Liver (tissue), 8 donors: ENCODE measurements at regions not wholly inside any gene's neighbourhood (a gene's known extent, or its start where the extent isn't known, plus 50 kb on each side); places are given as distances from the start of the nearest gene placed in this dataset.

Experiments used
- DNase-seq: peaks from one replicate; pipeline ENCODE4 v3.0.0-alpha.2; 2017; ENCODE audit warnings: low spot score
- H3K27ac ChIP-seq, 2 donors: one replicate each; pipeline ENCODE4 v1.7.0; 2013; ENCODE audit warnings: inconsistent platforms in 2 of 2, low read length in 2 of 2, control low read depth in 1 of 2, low read depth in 1 of 2, mild to moderate bottlenecking in 1 of 2
- H3K27me3 ChIP-seq, 4 donors: one replicate each; pipeline versions ENCODE4 v1.6.1 to v1.7.0; 2013; ENCODE audit warnings: low read length in 3 of 4, inconsistent platforms in 1 of 4, mild to moderate bottlenecking in 1 of 4, moderate library complexity in 1 of 4; ENCODE audit not compliant: control insufficient read depth in 4 of 4, insufficient read depth in 4 of 4
- H3K36me3 ChIP-seq, 4 donors: one replicate each; pipeline versions ENCODE4 v1.6.1 to v1.7.0; 2013; ENCODE audit warnings: low read length in 3 of 4, mild to moderate bottlenecking in 3 of 4, low read depth in 1 of 4, moderate library complexity in 1 of 4; ENCODE audit not compliant: control insufficient read depth in 4 of 4, insufficient read depth in 3 of 4
- H3K4me1 ChIP-seq, 4 donors: one replicate each; pipeline versions ENCODE4 v1.6.1 to v1.7.0; 2013; ENCODE audit warnings: low read length in 3 of 4, mild to moderate bottlenecking in 3 of 4, moderate library complexity in 1 of 4; ENCODE audit not compliant: control insufficient read depth in 4 of 4, insufficient read depth in 4 of 4
- H3K4me3 ChIP-seq, 3 donors: one replicate each; pipeline versions ENCODE4 v1.6.1 to v1.7.0; 2013; ENCODE audit warnings: low read length in 3 of 3, control low read depth in 1 of 3, low read depth in 1 of 3, mild to moderate bottlenecking in 1 of 3
- H3K9ac ChIP-seq, 2 donors: one replicate each; pipeline ENCODE4 v1.7.0; 2013; ENCODE audit warnings: low read length in 2 of 2, mild to moderate bottlenecking in 2 of 2, moderate library complexity in 2 of 2, control low read depth in 1 of 2, low read depth in 1 of 2
- H3K9me3 ChIP-seq, 4 donors: one replicate each; pipeline versions ENCODE4 v1.6.1 to v1.7.0; 2013; ENCODE audit warnings: low read length in 3 of 4; ENCODE audit not compliant: control insufficient read depth in 4 of 4
- ATF3 ChIP-seq: IDR thresholded peaks from 2 replicates; pipeline ENCODE4 v1.6.1; 2016; ENCODE audit warnings: antibody characterized with exemption
- EGR1 ChIP-seq, 2 donors: IDR thresholded peaks; 2 replicates each; pipeline ENCODE4 v1.6.1; 2016 to 2018; ENCODE audit warnings: antibody characterized with exemption in 2 of 2, low read depth in 2 of 2
- FOXA1 ChIP-seq: IDR thresholded peaks from 2 replicates; pipeline ENCODE4 v1.6.1; 2016; ENCODE audit warnings: antibody characterized with exemption
- FOXA2 ChIP-seq: IDR thresholded peaks from 2 replicates; pipeline ENCODE4 v1.6.1; 2016; ENCODE audit warnings: antibody characterized with exemption
- GABPA ChIP-seq, 2 donors: IDR thresholded peaks in 1 of 2; conservative IDR thresholded peaks in 1 of 2; 2 replicates each; pipeline ENCODE4 v1.6.1; 2016; ENCODE audit warnings: antibody characterized with exemption in 2 of 2, mild to moderate bottlenecking in 1 of 2, moderate library complexity in 1 of 2
- HNF4A ChIP-seq, 2 donors: conservative IDR thresholded peaks; 2 replicates each; pipeline ENCODE4 v1.6.1; 2016; ENCODE audit warnings: antibody characterized with exemption in 2 of 2, mild to moderate bottlenecking in 2 of 2
- HNF4G ChIP-seq: IDR thresholded peaks from 2 replicates; pipeline ENCODE4 v1.6.1; 2016; ENCODE audit warnings: antibody characterized with exemption
- JUND ChIP-seq, 2 donors: IDR thresholded peaks; 2 replicates each; pipeline ENCODE4 v1.6.1; 2016; ENCODE audit warnings: antibody characterized with exemption in 2 of 2
- NR2F2 ChIP-seq: IDR thresholded peaks from 2 replicates; pipeline ENCODE4 v1.6.1; 2016; ENCODE audit warnings: antibody characterized with exemption
- RAD21 ChIP-seq, 2 donors: IDR thresholded peaks; 2 replicates each; pipeline ENCODE4 v1.6.1; 2016; ENCODE audit warnings: antibody characterized with exemption in 2 of 2, mild to moderate bottlenecking in 2 of 2
- RXRA ChIP-seq, 2 donors: IDR thresholded peaks; 2 replicates each; pipeline ENCODE4 v1.6.1; 2017 to 2018; ENCODE audit warnings: antibody characterized with exemption in 2 of 2, mild to moderate bottlenecking in 1 of 2
- SP1 ChIP-seq: IDR thresholded peaks from 2 replicates; pipeline ENCODE4 v1.6.1; 2018; ENCODE audit warnings: antibody characterized with exemption, mild to moderate bottlenecking
- TAF1 ChIP-seq: conservative IDR thresholded peaks from 2 replicates; pipeline ENCODE4 v1.6.1; 2016; ENCODE audit warnings: antibody characterized with exemption, mild to moderate bottlenecking
- YY1 ChIP-seq: IDR thresholded peaks from 2 replicates; pipeline ENCODE4 v1.6.1; 2016; ENCODE audit warnings: antibody characterized with exemption, mild to moderate bottlenecking
- ZBTB33 ChIP-seq: IDR thresholded peaks from 2 replicates; pipeline ENCODE4 v1.6.1; 2016; ENCODE audit warnings: antibody characterized with exemption
- WGBS: extraction: QIAGEN DNeasy Blood & Tissue Kit; methylation state at CpG from one replicate; pipeline ENCODE4 v1.1.7; 2013; 5-methylcytosine and 5-hydroxymethylcytosine counted together
- TF ChIP-seq, protein P1 (sequence below): fragments of 150-350 bp; IDR thresholded peaks from 2 replicates; pipeline ENCODE4 v1.5.1; 2017; ENCODE audit warnings: improper control_type of control experiment, low read depth, low read length; ENCODE audit not compliant: missing input control
- TF ChIP-seq, protein P2 (sequence below): IDR thresholded peaks from 2 replicates; pipeline ENCODE4 v1.6.1; 2016; ENCODE audit warnings: antibody characterized with exemption, mild to moderate bottlenecking
- TF ChIP-seq, protein P3 (sequence below): IDR thresholded peaks from 2 replicates; pipeline ENCODE4 v1.6.1; 2016; ENCODE audit warnings: antibody characterized with exemption
- donor health status: healthy.
- donor health status: healthy.
- donor health status: healthy.
- donor health status: healthy.
- donor health status: healthy.

- Histone ChIP-seq H3K4me1 (no peaks in the 10 kb centered on the region), H3K27me3 (no peaks in the 10 kb centered on the region), H3K9me3 (no peaks in the 10 kb centered on the region), H3K9ac (no peak overlapping the region), H3K36me3 (no peaks in the 10 kb centered on the region), H3K4me3 (no peak overlapping the region), H3K27ac (no peak overlapping the region)
- 80% methylated on average over 1 of the region's 1 CpG for WGBS
- no peak for DNase-seq
- no peak for TF ChIP-seq NR2F2
- TF ChIP-seq HNF4G, result no peak
- no peak for TF ChIP-seq TAF1
- TF ChIP-seq, protein P1, sequence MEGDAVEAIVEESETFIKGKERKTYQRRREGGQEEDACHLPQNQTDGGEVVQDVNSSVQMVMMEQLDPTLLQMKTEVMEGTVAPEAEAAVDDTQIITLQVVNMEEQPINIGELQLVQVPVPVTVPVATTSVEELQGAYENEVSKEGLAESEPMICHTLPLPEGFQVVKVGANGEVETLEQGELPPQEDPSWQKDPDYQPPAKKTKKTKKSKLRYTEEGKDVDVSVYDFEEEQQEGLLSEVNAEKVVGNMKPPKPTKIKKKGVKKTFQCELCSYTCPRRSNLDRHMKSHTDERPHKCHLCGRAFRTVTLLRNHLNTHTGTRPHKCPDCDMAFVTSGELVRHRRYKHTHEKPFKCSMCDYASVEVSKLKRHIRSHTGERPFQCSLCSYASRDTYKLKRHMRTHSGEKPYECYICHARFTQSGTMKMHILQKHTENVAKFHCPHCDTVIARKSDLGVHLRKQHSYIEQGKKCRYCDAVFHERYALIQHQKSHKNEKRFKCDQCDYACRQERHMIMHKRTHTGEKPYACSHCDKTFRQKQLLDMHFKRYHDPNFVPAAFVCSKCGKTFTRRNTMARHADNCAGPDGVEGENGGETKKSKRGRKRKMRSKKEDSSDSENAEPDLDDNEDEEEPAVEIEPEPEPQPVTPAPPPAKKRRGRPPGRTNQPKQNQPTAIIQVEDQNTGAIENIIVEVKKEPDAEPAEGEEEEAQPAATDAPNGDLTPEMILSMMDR, result no peak
- no peak for TF ChIP-seq HNF4A (conservative IDR thresholded peaks at IDR 0.05)
- no peak for TF ChIP-seq RAD21 (IDR thresholded peaks at IDR 0.05)
- TF ChIP-seq RXRA (IDR thresholded peaks at IDR 0.05), result no peak
- TF ChIP-seq GABPA (IDR thresholded peaks at IDR 0.05 in 1 of 2, conservative IDR thresholded peaks at IDR 0.05 in 1 of 2), result no peak
- TF ChIP-seq, protein P2, sequence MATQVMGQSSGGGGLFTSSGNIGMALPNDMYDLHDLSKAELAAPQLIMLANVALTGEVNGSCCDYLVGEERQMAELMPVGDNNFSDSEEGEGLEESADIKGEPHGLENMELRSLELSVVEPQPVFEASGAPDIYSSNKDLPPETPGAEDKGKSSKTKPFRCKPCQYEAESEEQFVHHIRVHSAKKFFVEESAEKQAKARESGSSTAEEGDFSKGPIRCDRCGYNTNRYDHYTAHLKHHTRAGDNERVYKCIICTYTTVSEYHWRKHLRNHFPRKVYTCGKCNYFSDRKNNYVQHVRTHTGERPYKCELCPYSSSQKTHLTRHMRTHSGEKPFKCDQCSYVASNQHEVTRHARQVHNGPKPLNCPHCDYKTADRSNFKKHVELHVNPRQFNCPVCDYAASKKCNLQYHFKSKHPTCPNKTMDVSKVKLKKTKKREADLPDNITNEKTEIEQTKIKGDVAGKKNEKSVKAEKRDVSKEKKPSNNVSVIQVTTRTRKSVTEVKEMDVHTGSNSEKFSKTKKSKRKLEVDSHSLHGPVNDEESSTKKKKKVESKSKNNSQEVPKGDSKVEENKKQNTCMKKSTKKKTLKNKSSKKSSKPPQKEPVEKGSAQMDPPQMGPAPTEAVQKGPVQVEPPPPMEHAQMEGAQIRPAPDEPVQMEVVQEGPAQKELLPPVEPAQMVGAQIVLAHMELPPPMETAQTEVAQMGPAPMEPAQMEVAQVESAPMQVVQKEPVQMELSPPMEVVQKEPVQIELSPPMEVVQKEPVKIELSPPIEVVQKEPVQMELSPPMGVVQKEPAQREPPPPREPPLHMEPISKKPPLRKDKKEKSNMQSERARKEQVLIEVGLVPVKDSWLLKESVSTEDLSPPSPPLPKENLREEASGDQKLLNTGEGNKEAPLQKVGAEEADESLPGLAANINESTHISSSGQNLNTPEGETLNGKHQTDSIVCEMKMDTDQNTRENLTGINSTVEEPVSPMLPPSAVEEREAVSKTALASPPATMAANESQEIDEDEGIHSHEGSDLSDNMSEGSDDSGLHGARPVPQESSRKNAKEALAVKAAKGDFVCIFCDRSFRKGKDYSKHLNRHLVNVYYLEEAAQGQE, result no peak
- TF ChIP-seq, protein P3, sequence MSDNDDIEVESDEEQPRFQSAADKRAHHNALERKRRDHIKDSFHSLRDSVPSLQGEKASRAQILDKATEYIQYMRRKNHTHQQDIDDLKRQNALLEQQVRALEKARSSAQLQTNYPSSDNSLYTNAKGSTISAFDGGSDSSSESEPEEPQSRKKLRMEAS, result no peak
- TF ChIP-seq ZBTB33, result no peak
- no peak for TF ChIP-seq EGR1 (IDR thresholded peaks at IDR 0.05; ENCODE audit: low read depth in 2 of 2)
- no peak for TF ChIP-seq JUND (IDR thresholded peaks at IDR 0.05)
- TF ChIP-seq YY1, result no peak
- TF ChIP-seq FOXA2, result no peak
- TF ChIP-seq FOXA1, result no peak
- no peak for TF ChIP-seq SP1
- TF ChIP-seq ATF3, result no peak
Observed at GRCh38 chr10:83517456-83517855, 621.9 kb upstream of the GHITM start.
